HG03045 (cell line): ENCODE measurements at regions not wholly inside any gene's neighbourhood (a gene's known extent, or its start where the extent isn't known, plus 50 kb on each side); places are given as distances from the start of the nearest gene placed in this dataset.
A peak's percentile ranks its signal among the peaks of the same experiment; 100 is the strongest.

ENCODE experiments used
- ATAC-seq: cut with Tn5 transposase; IDR thresholded peaks from one replicate; pipeline ENCODE4 v1.9.1; 2021; ENCODE audit warnings: mild to moderate bottlenecking, moderate library complexity; ENCODE audit not compliant: unreplicated experiment

DNA sequence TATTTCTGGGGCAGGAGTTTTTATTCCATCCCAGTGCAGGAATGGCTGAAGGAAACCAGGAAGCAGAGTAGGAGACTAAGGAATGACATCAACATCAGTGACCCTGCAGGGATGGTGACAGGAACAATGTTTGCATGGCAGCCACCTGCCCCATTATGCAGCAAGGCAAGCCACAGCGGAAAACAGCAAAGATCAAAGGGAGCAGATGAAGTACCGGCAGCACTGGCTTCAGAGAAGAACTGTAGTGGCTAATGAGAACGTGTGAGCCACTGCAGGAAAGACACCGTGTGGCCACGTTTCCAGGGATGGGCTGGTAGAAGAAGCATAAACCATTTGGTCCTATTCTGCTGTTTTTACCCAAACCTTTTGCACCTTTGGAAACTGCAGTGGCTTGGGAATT, 52.9 kb upstream of the TAB2 start:
- ATAC-seq: no peak

DNA sequence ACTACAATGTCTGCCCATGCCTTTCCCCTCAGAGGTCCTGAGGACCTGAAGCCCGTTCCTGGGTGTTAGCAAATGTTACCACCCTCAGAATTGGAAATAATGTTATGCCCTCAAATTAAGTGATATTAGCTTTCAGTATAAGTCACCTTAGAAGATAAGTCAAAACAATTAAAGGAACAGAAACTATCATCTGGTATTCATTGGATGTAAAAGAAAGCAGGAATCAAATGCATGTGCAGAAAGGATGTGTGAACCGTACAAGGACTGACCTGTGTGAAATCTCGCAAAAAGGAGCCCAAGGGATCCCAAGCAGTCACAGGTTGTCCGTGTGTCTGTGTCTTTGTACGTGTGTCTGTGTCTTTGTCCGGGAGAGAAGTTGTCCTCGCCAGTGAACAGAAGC, 51.6 kb upstream of the TAB2 start:
- no peak for ATAC-seq

DNA sequence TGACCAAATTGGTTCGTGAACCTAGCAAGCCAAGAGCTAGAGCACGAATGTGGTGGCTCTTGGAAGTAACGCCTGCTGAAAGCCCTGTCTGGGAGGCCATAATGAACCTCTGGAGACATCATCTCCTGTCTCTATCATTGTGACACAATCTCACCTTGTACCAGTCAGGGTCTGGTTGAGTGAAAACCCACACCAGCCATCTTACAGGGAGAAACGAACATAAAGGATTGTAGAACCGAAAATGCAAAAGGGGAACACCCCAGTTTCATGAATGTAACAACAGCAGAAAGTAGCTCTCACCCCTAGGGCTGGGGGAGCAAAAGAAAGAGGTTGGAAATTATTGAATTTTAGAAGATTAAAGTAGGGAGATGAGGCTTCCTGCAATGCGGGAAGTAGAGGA, 50.9 kb upstream of the TAB2 start:
- ATAC-seq: peak; percentile 87

DNA sequence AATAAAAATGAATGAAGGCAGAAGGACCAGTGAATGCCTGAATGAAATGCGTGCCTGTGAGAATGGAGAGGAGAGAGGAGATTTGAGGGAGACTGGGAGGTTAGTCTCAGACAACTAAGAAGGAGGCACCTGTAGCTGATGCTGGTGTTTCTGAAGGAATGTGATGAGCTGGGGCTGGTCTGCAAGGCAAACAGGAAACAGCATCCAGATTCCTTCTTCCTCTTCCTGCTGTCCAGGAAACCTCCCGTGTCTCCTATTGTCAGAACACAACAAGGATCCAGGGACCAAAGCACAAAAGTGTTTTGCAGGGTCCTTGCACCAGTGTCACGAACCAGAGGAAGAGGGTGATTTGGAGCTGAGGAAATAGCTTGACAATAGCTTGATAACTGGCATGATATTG, 50.4 kb upstream of the TAB2 start:
- ATAC-seq: no peak

DNA sequence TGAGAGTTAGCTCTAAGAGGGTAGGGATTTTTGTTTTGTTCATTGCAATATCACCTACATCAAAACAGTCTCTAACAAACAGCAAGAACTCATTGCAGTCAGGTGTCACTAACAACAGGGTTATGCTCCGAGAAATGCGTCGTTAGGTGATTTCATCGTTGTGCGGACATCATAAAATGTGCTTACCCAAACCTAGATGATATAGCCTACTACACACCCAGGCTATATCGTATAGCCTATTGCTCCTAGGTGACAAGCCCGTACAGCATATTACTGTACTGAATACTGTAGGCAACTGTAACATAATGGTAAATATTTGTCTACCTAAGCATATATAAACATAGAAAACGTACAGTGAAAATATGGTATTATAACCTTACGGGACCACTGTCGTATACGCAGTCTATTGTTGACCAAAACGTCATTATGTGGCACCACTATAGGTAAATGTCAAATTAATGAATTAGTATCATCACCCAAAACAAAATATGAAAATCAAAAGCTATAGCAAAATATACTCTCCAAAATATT, 49.9 kb upstream of the TAB2 start:
- no peak for ATAC-seq
